ENCODE measurements at regions not wholly inside any gene's neighbourhood (a gene's known extent, or its start where the extent isn't known, plus 50 kb on each side); places are given as distances from the start of the nearest gene placed in this dataset.

GRCh38 chr12:128180166-128180565 is 86.8 kb upstream of the TMEM132C start:
- TF ChIP-seq CTCF (IDR thresholded peaks at IDR 0.05): no peak
- no peak for TF ChIP-seq EZH2 (IDR thresholded peaks at IDR 0.05; ENCODE audit: borderline replicate concordance, insufficient read depth, low read depth, low read length, poor library complexity, severe bottlenecking)

Measured in B cell (primary cell).